Endothelial cell of umbilical vein (primary cell): ENCODE measurements at regions not wholly inside any gene's neighbourhood (a gene's known extent, or its start where the extent isn't known, plus 50 kb on each side); places are given as distances from the start of the nearest gene placed in this dataset.

Experiments used
- BruUV-seq: library from RNA; stranded (reverse); fragments of 400-500 nt; replicated peaks from 2 replicates; lab custom pipeline; 2021; lab: Mats Ljungman, UMichigan
- CTCF ChIA-PET: fragments of 300-600, 350-600 bp; sonication (Branson Sonifier 250); formaldehyde crosslinking; loops from one replicate; lab custom pipeline; 2021; ENCODE audit warnings: antibody characterized with exemption, inconsistent platforms; lab: Charles Lee
- POLR2A ChIA-PET: fragments of 300-600, 350-600 bp; sonication (Branson Sonifier 250); formaldehyde crosslinking; loops from one replicate; lab custom pipeline; 2021; ENCODE audit warnings: antibody characterized with exemption, inconsistent platforms; lab: Charles Lee
- DNase-seq: peaks from one replicate; pipeline ENCODE4 v3.0.0-alpha.2; 2011; ENCODE audit warnings: low read depth, low spot score
- FAIRE-seq: peaks from 2 replicates; lab custom pipeline; 2011; peaks lifted over from hg19 to GRCh38; lab: Jason Lieb, UNC
- H2AFZ ChIP-seq: 2 replicates; pipeline ENCODE4 v1.6.0; 2012; ENCODE audit warnings: low read depth, low read length, control low read depth, inconsistent platforms
- H3K27ac ChIP-seq: 2 replicates; pipeline ENCODE4 v1.5.1; 2011; ENCODE audit warnings: low read depth, mild to moderate bottlenecking, control low read depth, low read length, moderate library complexity; ENCODE audit not compliant: insufficient read depth
- H3K27me3 ChIP-seq, 2 experiments: 2 replicates each; pipeline versions ENCODE4 v1.6.0 to v1.6.1; 2011; ENCODE audit warnings: low read length in 2 of 2, mixed read lengths in 1 of 2; ENCODE audit not compliant: control insufficient read depth in 2 of 2, insufficient read depth in 2 of 2
- H3K36me3 ChIP-seq, 2 experiments: 2 replicates in 1 of 2; 3 replicates in 1 of 2; pipeline ENCODE4 v1.5.1; 2011; ENCODE audit warnings: low read length in 2 of 2, mild to moderate bottlenecking in 1 of 2, moderate library complexity in 1 of 2; ENCODE audit not compliant: control insufficient read depth in 2 of 2, insufficient read depth in 2 of 2; ENCODE audit errors: extremely low read depth in 1 of 2
- H3K4me1 ChIP-seq: 3 replicates; pipeline ENCODE4 v1.5.1; 2011; ENCODE audit warnings: mild to moderate bottlenecking, low read length; ENCODE audit not compliant: control insufficient read depth, insufficient read depth; ENCODE audit errors: extremely low read depth
- H3K4me2 ChIP-seq: 2 replicates; pipeline ENCODE4 v1.6.1; 2011; ENCODE audit warnings: low read length, control low read depth, mixed read lengths; ENCODE audit not compliant: insufficient read depth
- H3K4me3 ChIP-seq, 3 experiments: fragments of 200-600 bp in 1 of 3; sonication (generic), shearing (Covaris generic) in 1 of 3; replicated peaks in 1 of 3; 2 replicates each; pipeline ENCODE4 v1.5.1; 2011 to 2016; ENCODE audit warnings: control low read depth in 3 of 3, low read length in 3 of 3, mild to moderate bottlenecking in 2 of 3, inconsistent platforms in 1 of 3, low read depth in 1 of 3, moderate library complexity in 1 of 3; ENCODE audit not compliant: insufficient read depth in 1 of 3
- H3K79me2 ChIP-seq: 2 replicates; pipeline ENCODE4 v1.6.0; 2012; ENCODE audit warnings: low read length, inconsistent platforms; ENCODE audit not compliant: control insufficient read depth, insufficient read depth
- H3K9ac ChIP-seq: replicated peaks from 2 replicates; pipeline ENCODE3; 2011; ENCODE audit warnings: low read length, control low read depth; ENCODE audit not compliant: insufficient read depth; ENCODE audit errors: extremely low read depth
- H3K9me1 ChIP-seq: replicated peaks from 3 replicates; pipeline ENCODE4 v1.6.0; 2011; ENCODE audit warnings: mild to moderate bottlenecking, low read length; ENCODE audit not compliant: control insufficient read depth, insufficient read depth; ENCODE audit errors: extremely low read depth
- H3K9me3 ChIP-seq: replicated peaks from 2 replicates; pipeline ENCODE4 v1.5.1; 2012; ENCODE audit warnings: low read length, inconsistent platforms; ENCODE audit not compliant: control insufficient read depth, insufficient read depth
- H4K20me1 ChIP-seq: replicated peaks from 2 replicates; pipeline ENCODE3; 2011; ENCODE audit warnings: mild to moderate bottlenecking, low read length; ENCODE audit not compliant: control insufficient read depth, insufficient read depth; ENCODE audit errors: extremely low read depth
- POLR2A ChIP-seq: IDR thresholded peaks from 2 replicates; pipeline ENCODE4 v1.6.1; 2012; ENCODE audit warnings: low read depth, mild to moderate bottlenecking, control low read depth, low read length
- POLR2AphosphoS5 ChIP-seq: IDR thresholded peaks from 2 replicates; pipeline ENCODE4 v1.6.1; 2012; ENCODE audit warnings: low read depth, mild to moderate bottlenecking, control low read depth, low read length, moderate library complexity; ENCODE audit not compliant: insufficient read depth
- dilution Hi-C: fragments of 300-500 bp; cut with MboI; formaldehyde crosslinking; loops from one replicate; pipeline ENCODE4 v1.15.0; 2019; ENCODE audit warnings: low sequenced_read_pairs; ENCODE audit not compliant: extremely low pct_ligation_motif_present
- intact Hi-C: fragments of 100-400 bp; cut with micrococcal nuclease; formaldehyde crosslinking; loops from one replicate; pipeline ENCODE4 v1.10.0; 2022
- TF ChIP-seq, protein P1 (sequence below): IDR thresholded peaks from 2 replicates; pipeline ENCODE4 v1.6.1; 2011; ENCODE audit not compliant: insufficient read depth, insufficient read length
- TF ChIP-seq, protein P2 (sequence below), 2 donors: IDR thresholded peaks; 1 replicate in 1 of 2; 2 replicates in 1 of 2; pipeline ENCODE4 v1.5.1; 2011; ENCODE audit warnings: low read length in 2 of 2, mild to moderate bottlenecking in 2 of 2, moderate library complexity in 2 of 2, control low read depth in 1 of 2, inconsistent platforms in 1 of 2, low read depth in 1 of 2; ENCODE audit not compliant: insufficient read depth in 1 of 2; ENCODE audit errors: extremely low read depth in 1 of 2

DNA sequence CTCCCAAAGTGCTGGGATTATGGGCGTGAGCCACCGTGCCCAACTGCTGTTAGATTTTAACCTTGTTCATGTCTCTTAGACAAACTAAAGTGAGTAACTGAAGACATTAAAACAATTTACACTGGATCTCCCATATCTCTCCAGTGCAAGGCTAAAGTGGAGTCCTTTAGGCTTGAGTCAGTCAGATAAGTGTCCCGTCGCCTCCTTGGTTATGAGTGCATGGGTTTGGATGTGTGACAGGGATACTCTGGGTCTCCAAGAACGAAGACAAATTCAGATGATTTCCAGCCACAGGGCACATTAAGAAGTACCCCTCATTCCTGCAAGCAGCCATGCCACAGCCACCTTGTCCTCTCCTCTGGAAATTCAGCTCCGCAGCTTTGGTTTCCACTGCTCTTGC is 66.1 kb upstream of the PDZD8 start:
- intact Hi-C loops (loop anchor here (5.0 to 10.0 kb wide), 2 partner anchors 64 to 603 kb away; partner anchors contain the start of genes PDZD8 and RAB11FIP2), dilution Hi-C loops (no loop called here)
- Histone ChIP-seq H3K36me3 (no peaks in the 10 kb centered on the region), H3K4me3 (no peak overlapping the region), H3K4me2 (no peak overlapping the region), H3K9me1 (no peaks in the 10 kb centered on the region), H3K27ac (no peak overlapping the region), H3K79me2 (no peaks in the 10 kb centered on the region), H3K4me1 (peaks cover 5% of the 10 kb centered on the region), H3K9ac (no peak overlapping the region), H2AFZ (no peak overlapping the region), H3K9me3 (no peaks in the 10 kb centered on the region), H4K20me1 (no peaks in the 10 kb centered on the region), H3K27me3 (peaks cover 0 to 2% of the 10 kb centered on the region in 2 experiments)
- TF ChIP-seq POLR2AphosphoS5, result no peak
- TF ChIP-seq, protein P1, sequence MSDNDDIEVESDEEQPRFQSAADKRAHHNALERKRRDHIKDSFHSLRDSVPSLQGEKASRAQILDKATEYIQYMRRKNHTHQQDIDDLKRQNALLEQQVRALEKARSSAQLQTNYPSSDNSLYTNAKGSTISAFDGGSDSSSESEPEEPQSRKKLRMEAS, result no peak
- DNase-seq (no peak), FAIRE-seq (no peak)
- ChIA-PET POLR2A (no interaction called here), CTCF (interaction anchor here (0.8 to 3.7 kb wide), 9 partner anchors 13 to 799 kb away, joined by 3 to 279 read pairs (median 30); no protein-coding TSS in a partner anchor)
- BruUV-seq, result no TSS peak

DNA sequence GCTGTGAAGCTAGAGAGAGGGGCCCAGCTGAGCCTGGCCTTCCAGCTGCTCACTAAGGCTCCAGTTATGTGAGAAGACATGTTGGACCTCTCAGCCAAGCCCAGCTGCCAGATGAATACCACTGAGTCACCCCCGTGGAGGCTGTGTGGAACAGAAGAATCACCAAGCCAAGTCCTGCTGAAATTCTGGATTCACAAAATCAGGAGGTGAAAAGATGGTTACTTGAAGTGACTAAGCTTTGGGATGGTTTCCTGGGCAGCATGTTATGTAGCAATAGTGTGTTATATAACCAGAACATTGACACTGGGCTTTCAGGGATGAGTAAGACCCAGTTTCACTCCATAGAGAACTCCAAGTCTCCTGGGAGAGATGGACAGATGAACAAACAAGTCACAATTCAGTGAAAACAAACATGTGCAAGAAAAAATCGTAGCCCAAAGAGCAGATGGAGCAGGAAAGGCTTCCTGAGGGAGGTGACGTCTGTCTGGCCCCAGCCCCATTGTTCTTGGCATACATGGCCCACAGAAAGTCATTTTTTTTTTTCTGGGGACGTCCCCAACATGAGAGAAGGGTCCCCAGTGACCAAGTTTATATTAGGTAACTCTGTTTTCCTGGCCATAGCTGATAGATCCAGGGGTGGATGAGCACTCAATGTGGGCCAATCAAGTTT is 64.1 kb upstream of the PDZD8 start:
- FAIRE-seq, result no peak
- no peaks in the 10 kb centered on the region for H3K79me2 ChIP-seq
- no peak overlapping the region for H3K27ac ChIP-seq
- H3K9me1 ChIP-seq, result no peaks in the 10 kb centered on the region
- intact Hi-C loops (no loop called here), dilution Hi-C loops (no loop called here)
- ChIA-PET POLR2A (no interaction called here), CTCF (interaction anchor here (1.6 to 2.0 kb wide), 3 partner anchors 39 to 57 kb away, joined by 4 read pairs; no protein-coding TSS in a partner anchor)
- DNase-seq, result no peak
- no TSS peak for BruUV-seq
- TF ChIP-seq, protein P2, sequence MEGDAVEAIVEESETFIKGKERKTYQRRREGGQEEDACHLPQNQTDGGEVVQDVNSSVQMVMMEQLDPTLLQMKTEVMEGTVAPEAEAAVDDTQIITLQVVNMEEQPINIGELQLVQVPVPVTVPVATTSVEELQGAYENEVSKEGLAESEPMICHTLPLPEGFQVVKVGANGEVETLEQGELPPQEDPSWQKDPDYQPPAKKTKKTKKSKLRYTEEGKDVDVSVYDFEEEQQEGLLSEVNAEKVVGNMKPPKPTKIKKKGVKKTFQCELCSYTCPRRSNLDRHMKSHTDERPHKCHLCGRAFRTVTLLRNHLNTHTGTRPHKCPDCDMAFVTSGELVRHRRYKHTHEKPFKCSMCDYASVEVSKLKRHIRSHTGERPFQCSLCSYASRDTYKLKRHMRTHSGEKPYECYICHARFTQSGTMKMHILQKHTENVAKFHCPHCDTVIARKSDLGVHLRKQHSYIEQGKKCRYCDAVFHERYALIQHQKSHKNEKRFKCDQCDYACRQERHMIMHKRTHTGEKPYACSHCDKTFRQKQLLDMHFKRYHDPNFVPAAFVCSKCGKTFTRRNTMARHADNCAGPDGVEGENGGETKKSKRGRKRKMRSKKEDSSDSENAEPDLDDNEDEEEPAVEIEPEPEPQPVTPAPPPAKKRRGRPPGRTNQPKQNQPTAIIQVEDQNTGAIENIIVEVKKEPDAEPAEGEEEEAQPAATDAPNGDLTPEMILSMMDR (IDR thresholded peaks at IDR 0.05; ENCODE audit: extremely low read depth in 1 of 2, insufficient read depth in 1 of 2, low read depth in 1 of 2, low read length in 2 of 2), result no peak
- no peak for TF ChIP-seq POLR2A
- peaks cover 0 to 2% of the 10 kb centered on the region in 2 experiments for H3K27me3 ChIP-seq
- peaks cover 5% of the 10 kb centered on the region for H3K4me1 ChIP-seq
- H3K4me2 ChIP-seq, result no peak overlapping the region
- no peaks in the 10 kb centered on the region for H3K36me3 ChIP-seq
- no peaks in the 10 kb centered on the region for H4K20me1 ChIP-seq
- no peaks in the 10 kb centered on the region for H3K9me3 ChIP-seq
- H3K4me3 ChIP-seq, result no peak overlapping the region
- H3K9ac ChIP-seq, result no peak overlapping the region
- no peak overlapping the region for H2AFZ ChIP-seq
